ENCODE measurements at regions not wholly inside any gene's neighbourhood (a gene's known extent, or its start where the extent isn't known, plus 50 kb on each side); places are given as distances from the start of the nearest gene placed in this dataset.

DNA sequence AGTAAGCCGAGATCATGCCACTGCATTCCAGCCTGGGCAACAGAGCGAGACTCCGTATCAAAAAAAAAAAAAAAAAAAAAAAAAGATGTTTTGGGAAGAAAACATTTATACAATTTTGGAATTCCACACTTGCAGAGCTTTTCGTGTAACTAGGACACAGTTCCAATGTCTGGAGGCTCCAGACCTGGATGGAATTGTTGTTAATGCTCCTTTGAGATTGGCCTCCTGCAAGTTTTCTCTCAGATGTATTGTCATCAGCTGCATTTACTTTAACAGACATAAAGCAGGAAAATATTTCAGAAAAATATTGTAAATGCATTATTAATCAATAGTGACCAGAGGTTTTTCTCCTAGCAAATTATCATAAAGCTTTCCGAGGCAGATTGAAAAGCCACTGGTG is 124.1 kb downstream of the RBM43 start (continued):
- TF ChIP-seq, protein P1, sequence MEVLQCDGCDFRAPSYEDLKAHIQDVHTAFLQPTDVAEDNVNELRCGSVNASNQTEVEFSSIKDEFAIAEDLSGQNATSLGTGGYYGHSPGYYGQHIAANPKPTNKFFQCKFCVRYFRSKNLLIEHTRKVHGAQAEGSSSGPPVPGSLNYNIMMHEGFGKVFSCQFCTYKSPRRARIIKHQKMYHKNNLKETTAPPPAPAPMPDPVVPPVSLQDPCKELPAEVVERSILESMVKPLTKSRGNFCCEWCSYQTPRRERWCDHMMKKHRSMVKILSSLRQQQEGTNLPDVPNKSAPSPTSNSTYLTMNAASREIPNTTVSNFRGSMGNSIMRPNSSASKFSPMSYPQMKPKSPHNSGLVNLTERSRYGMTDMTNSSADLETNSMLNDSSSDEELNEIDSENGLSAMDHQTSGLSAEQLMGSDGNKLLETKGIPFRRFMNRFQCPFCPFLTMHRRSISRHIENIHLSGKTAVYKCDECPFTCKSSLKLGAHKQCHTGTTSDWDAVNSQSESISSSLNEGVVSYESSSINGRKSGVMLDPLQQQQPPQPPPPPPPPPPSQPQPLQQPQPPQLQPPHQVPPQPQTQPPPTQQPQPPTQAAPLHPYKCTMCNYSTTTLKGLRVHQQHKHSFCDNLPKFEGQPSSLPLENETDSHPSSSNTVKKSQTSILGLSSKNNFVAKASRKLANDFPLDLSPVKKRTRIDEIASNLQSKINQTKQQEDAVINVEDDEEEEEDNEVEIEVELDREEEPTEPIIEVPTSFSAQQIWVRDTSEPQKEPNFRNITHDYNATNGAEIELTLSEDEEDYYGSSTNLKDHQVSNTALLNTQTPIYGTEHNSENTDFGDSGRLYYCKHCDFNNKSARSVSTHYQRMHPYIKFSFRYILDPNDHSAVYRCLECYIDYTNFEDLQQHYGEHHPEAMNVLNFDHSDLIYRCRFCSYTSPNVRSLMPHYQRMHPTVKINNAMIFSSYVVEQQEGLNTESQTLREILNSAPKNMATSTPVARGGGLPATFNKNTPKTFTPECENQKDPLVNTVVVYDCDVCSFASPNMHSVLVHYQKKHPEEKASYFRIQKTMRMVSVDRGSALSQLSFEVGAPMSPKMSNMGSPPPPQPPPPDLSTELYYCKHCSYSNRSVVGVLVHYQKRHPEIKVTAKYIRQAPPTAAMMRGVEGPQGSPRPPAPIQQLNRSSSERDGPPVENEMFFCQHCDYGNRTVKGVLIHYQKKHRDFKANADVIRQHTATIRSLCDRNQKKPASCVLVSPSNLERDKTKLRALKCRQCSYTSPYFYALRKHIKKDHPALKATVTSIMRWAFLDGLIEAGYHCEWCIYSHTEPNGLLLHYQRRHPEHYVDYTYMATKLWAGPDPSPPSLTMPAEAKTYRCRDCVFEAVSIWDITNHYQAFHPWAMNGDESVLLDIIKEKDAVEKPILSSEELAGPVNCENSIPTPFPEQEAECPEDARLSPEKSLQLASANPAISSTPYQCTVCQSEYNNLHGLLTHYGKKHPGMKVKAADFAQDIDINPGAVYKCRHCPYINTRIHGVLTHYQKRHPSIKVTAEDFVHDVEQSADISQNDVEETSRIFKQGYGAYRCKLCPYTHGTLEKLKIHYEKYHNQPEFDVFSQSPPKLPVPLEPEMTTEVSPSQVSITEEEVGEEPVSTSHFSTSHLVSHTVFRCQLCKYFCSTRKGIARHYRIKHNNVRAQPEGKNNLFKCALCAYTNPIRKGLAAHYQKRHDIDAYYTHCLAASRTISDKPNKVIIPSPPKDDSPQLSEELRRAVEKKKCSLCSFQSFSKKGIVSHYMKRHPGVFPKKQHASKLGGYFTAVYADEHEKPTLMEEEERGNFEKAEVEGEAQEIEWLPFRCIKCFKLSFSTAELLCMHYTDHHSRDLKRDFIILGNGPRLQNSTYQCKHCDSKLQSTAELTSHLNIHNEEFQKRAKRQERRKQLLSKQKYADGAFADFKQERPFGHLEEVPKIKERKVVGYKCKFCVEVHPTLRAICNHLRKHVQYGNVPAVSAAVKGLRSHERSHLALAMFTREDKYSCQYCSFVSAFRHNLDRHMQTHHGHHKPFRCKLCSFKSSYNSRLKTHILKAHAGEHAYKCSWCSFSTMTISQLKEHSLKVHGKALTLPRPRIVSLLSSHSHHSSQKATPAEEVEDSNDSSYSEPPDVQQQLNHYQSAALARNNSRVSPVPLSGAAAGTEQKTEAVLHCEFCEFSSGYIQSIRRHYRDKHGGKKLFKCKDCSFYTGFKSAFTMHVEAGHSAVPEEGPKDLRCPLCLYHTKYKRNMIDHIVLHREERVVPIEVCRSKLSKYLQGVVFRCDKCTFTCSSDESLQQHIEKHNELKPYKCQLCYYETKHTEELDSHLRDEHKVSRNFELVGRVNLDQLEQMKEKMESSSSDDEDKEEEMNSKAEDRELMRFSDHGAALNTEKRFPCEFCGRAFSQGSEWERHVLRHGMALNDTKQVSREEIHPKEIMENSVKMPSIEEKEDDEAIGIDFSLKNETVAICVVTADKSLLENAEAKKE (CRISPR knock-in tag; IDR thresholded peaks at IDR 0.05), result no peak

DNA sequence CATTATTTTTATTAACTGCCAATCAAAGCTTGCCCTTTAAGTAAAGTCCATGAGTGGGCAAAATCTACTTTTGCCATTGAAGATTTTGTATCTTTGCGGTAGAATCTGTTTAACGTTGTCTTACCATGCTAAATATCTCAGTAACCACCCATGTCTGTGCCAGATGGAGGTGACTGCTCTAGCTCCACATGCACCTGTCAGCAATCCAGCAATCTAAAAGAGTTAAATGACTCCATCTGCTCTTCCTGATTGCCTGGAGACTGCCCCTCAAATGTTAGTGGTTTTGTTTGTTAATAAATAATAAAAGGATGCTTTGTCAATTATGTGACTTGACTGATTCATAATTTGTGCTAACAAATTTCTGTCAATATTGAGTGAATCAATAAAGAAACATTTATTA is 141.7 kb downstream of the RBM43 start:
- no peak overlapping the region for H3K27ac Mint-ChIP-seq
- no peaks in the 10 kb centered on the region; the same call in 2 of the 3 replicates for H3K4me1 Mint-ChIP-seq
- peaks cover 3% of the 10 kb centered on the region for H3K27me3 Mint-ChIP-seq (ENCODE audit: insufficient read depth, low read depth, poor library complexity)
- Histone ChIP-seq H3K36me3 (ENCODE audit: insufficient read depth) (peaks cover 9% of the 10 kb centered on the region; the same call in 1 of the 2 replicates), H3K27ac (ENCODE audit: low read depth) (no peak overlapping the region), H3K4me3 (no peak overlapping the region), H2AFZ (no peak overlapping the region), H3K27me3 (ENCODE audit: insufficient read depth) (no peaks in the 10 kb centered on the region), H3K4me2 (no peak overlapping the region), H3F3A (replicated peaks; ENCODE audit: low read depth) (no peaks in the 10 kb centered on the region), H4K20me1 (replicated peaks; ENCODE audit: insufficient read depth) (no peaks in the 10 kb centered on the region), H3K4me1 (ENCODE audit: insufficient read depth) (no peaks in the 10 kb centered on the region), H3K9me2 (ENCODE audit: insufficient read depth) (peaks cover 11% of the 10 kb centered on the region; the same call in 1 of the 2 replicates), H3K79me2 (replicated peaks; ENCODE audit: insufficient read depth) (no peaks in the 10 kb centered on the region)
- no peak overlapping the region for H3K4me3 Mint-ChIP-seq
- H3K36me3 Mint-ChIP-seq (ENCODE audit: low read depth), result peaks cover 30% of the 10 kb centered on the region
- H3K9me3 Mint-ChIP-seq, result peaks cover 30% of the 10 kb centered on the region
- ATAC-seq (no peak), DNase-seq (ENCODE audit: low spot score) (no peak)
- TF ChIP-seq EZH2 (IDR thresholded peaks at IDR 0.05; ENCODE audit: low read depth, unreplicated experiment), result no peak
- TF ChIP-seq, protein P2, sequence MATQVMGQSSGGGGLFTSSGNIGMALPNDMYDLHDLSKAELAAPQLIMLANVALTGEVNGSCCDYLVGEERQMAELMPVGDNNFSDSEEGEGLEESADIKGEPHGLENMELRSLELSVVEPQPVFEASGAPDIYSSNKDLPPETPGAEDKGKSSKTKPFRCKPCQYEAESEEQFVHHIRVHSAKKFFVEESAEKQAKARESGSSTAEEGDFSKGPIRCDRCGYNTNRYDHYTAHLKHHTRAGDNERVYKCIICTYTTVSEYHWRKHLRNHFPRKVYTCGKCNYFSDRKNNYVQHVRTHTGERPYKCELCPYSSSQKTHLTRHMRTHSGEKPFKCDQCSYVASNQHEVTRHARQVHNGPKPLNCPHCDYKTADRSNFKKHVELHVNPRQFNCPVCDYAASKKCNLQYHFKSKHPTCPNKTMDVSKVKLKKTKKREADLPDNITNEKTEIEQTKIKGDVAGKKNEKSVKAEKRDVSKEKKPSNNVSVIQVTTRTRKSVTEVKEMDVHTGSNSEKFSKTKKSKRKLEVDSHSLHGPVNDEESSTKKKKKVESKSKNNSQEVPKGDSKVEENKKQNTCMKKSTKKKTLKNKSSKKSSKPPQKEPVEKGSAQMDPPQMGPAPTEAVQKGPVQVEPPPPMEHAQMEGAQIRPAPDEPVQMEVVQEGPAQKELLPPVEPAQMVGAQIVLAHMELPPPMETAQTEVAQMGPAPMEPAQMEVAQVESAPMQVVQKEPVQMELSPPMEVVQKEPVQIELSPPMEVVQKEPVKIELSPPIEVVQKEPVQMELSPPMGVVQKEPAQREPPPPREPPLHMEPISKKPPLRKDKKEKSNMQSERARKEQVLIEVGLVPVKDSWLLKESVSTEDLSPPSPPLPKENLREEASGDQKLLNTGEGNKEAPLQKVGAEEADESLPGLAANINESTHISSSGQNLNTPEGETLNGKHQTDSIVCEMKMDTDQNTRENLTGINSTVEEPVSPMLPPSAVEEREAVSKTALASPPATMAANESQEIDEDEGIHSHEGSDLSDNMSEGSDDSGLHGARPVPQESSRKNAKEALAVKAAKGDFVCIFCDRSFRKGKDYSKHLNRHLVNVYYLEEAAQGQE (IDR thresholded peaks at IDR 0.05; ENCODE audit: unreplicated experiment), result no peak
- no peak for TF ChIP-seq STAT1 (IDR thresholded peaks at IDR 0.05; ENCODE audit: unreplicated experiment)
- TF ChIP-seq, protein P1 (CRISPR knock-in tag; IDR thresholded peaks at IDR 0.05), result no peak
- no peak for TF ChIP-seq CREB1 (CRISPR knock-in tag; IDR thresholded peaks at IDR 0.05; ENCODE audit: low read depth)
- TF ChIP-seq ZNF331 (CRISPR knock-in tag; IDR thresholded peaks at IDR 0.05; ENCODE audit: low read depth), result no peak

All from GM23338 (cell line).